HEK293 (cell line): ENCODE measurements at regions not wholly inside any gene's neighbourhood (a gene's known extent, or its start where the extent isn't known, plus 50 kb on each side); places are given as distances from the start of the nearest gene placed in this dataset.
A peak's percentile ranks its signal among the peaks of the same experiment; 100 is the strongest.
"Not testable (repeated sequence)": the region's sequence is repeated elsewhere in the genome, so short reads cannot be mapped to it uniquely, and the experiment has no call there.

Experiments
- CTCF ChIA-PET: fragments of 350-600 bp; formaldehyde crosslinking; extraction: SDS; loops from one replicate; lab custom pipeline; 2021; ENCODE audit warnings: antibody characterized with exemption; lab: Yijun Ruan, JAX
- POLR2A ChIA-PET: fragments of 300-600 bp; formaldehyde crosslinking; extraction: SDS; loops from one replicate; lab custom pipeline; 2020; ENCODE audit warnings: antibody characterized with exemption, inconsistent platforms; lab: Yijun Ruan, JAX
- H3K27ac ChIP-seq: fragments of 200-500 bp; sonication (Bioruptor generic); 2 replicates; pipeline ENCODE4 v1.5.1; 2014; ENCODE audit warnings: low read depth, low read length, control low read depth, inconsistent platforms; ENCODE audit errors: extremely low read depth
- H3K36me3 ChIP-seq, 2 experiments: fragments of 200-500 bp in 1 of 2; sonication (Bioruptor generic) in 1 of 2; 1 replicate in 1 of 2; 2 replicates in 1 of 2; pipeline ENCODE4 v1.5.1; 2014 to 2017; ENCODE audit warnings: inconsistent platforms in 2 of 2, low read length in 2 of 2; ENCODE audit not compliant: control insufficient read depth in 2 of 2, insufficient read depth in 1 of 2
- H3K4me1 ChIP-seq: fragments of 200-500 bp; sonication (Bioruptor generic); 2 replicates; pipeline ENCODE4 v1.5.1; 2014; ENCODE audit warnings: mild to moderate bottlenecking, low read length, inconsistent platforms; ENCODE audit not compliant: control insufficient read depth, insufficient read depth
- H3K4me3 ChIP-seq: 2 replicates; pipeline ENCODE4 v1.5.1; 2011; ENCODE audit warnings: low read depth, mild to moderate bottlenecking, control low read depth, low read length, moderate library complexity
- H3K9me3 ChIP-seq: fragments of 200-500 bp; sonication (Bioruptor generic); 2 replicates; pipeline ENCODE4 v1.5.1; 2014; ENCODE audit warnings: low read depth, low read length, inconsistent platforms; ENCODE audit not compliant: control insufficient read depth, insufficient read depth
- EGR2 ChIP-seq: fragments of 450-650 bp; formaldehyde crosslinking; IDR thresholded peaks from 2 replicates; pipeline ENCODE4 v1.5.1; 2016; ENCODE audit warnings: low read depth, missing biosample characterization, missing genetic modification characterization
- HOXA7 ChIP-seq: sonication (generic); formaldehyde crosslinking; IDR thresholded peaks from 2 replicates; pipeline ENCODE4 v1.8.1; 2022; ENCODE audit warnings: missing genetic modification reagents, borderline replicate concordance
- ZFP37 ChIP-seq: fragments of 450-650 bp; formaldehyde crosslinking; IDR thresholded peaks from 2 replicates; pipeline ENCODE4 v1.5.1; 2016; ENCODE audit warnings: missing biosample characterization, missing genetic modification characterization
- ZNF146 ChIP-seq: fragments of 450-650 bp; formaldehyde crosslinking; IDR thresholded peaks from 2 replicates; pipeline ENCODE4 v1.5.1; 2016; ENCODE audit warnings: missing biosample characterization, missing genetic modification characterization
- ZNF148 ChIP-seq: fragments of 450-650 bp; formaldehyde crosslinking; IDR thresholded peaks from 2 replicates; pipeline ENCODE4 v1.5.0; 2017; ENCODE audit warnings: missing biosample characterization, missing genetic modification characterization, borderline replicate concordance
- ZNF157 ChIP-seq: fragments of 450-650 bp; formaldehyde crosslinking; IDR thresholded peaks from 2 replicates; pipeline ENCODE4 v1.5.1; 2016; ENCODE audit warnings: missing biosample characterization, missing genetic modification characterization
- ZNF202 ChIP-seq: fragments of 450-650 bp; formaldehyde crosslinking; IDR thresholded peaks from 2 replicates; pipeline ENCODE4 v1.5.1; 2016; ENCODE audit warnings: missing biosample characterization, missing genetic modification characterization, borderline replicate concordance
- ZNF341 ChIP-seq: fragments of 450-650 bp; formaldehyde crosslinking; IDR thresholded peaks from 2 replicates; pipeline ENCODE4; 2016; ENCODE audit warnings: low read depth, missing biosample characterization, missing genetic modification characterization
- ZNF394 ChIP-seq: fragments of 450-650 bp; formaldehyde crosslinking; IDR thresholded peaks from 2 replicates; pipeline ENCODE4 v1.5.1; 2016; ENCODE audit warnings: missing biosample characterization, missing genetic modification characterization, mild to moderate bottlenecking, moderate library complexity, borderline replicate concordance
- ZNF433 ChIP-seq: fragments of 450-650 bp; formaldehyde crosslinking; IDR thresholded peaks from 2 replicates; pipeline ENCODE4 v1.5.1; 2016; ENCODE audit warnings: missing biosample characterization, missing genetic modification characterization, low read depth
- ZNF473 ChIP-seq: fragments of 450-650 bp; formaldehyde crosslinking; IDR thresholded peaks from 2 replicates; pipeline ENCODE4 v1.5.1; 2017; ENCODE audit warnings: missing biosample characterization, missing genetic modification characterization
- ZNF561 ChIP-seq: fragments of 450-650 bp; IDR thresholded peaks from 2 replicates; pipeline ENCODE4 v1.5.1; 2018; ENCODE audit warnings: missing biosample characterization, missing genetic modification characterization, borderline replicate concordance
- ZNF623 ChIP-seq: fragments of 450-650 bp; formaldehyde crosslinking; IDR thresholded peaks from 2 replicates; pipeline ENCODE4 v1.5.1; 2016; ENCODE audit warnings: missing biosample characterization, missing genetic modification characterization
- ZNF624 ChIP-seq: fragments of 450-650 bp; formaldehyde crosslinking; IDR thresholded peaks from 2 replicates; pipeline ENCODE4 v1.5.1; 2017; ENCODE audit warnings: missing biosample characterization, missing genetic modification characterization
- ZNF654 ChIP-seq: fragments of 450-650 bp; formaldehyde crosslinking; IDR thresholded peaks from 2 replicates; pipeline ENCODE4 v1.5.1; 2016; ENCODE audit warnings: low read depth, missing biosample characterization, missing genetic modification characterization

GRCh38 chr5:157942595-157942994, 83.7 kb upstream of the CLINT1 start:
- TF ChIP-seq ZNF473 (no peak), ZNF394 (tag by site-specific recombination) (no peak), ZNF623 (tag by site-specific recombination) (no peak), ZFP37 (no peak), ZNF157 (tag by site-specific recombination) (no peak), ZNF341 (tag by site-specific recombination) (no peak), HOXA7 (CRISPR knock-in tag) (no peak), ZNF624 (tag by site-specific recombination) (no peak), ZNF148 (no peak), EGR2 (tag by site-specific recombination) (no peak), ZNF561 (tag by site-specific recombination) (no peak)
- Histone ChIP-seq H3K4me1 (no peaks in the 10 kb centered on the region; the same call in 1 of the 2 replicates), H3K27ac (no peak overlapping the region), H3K9me3 (no peaks in the 10 kb centered on the region), H3K4me3 (no peak overlapping the region), H3K36me3 (no peaks in the 10 kb centered on the region)
- ChIA-PET POLR2A (no interaction called here), CTCF (interaction anchor here (0.7 kb wide), 1 partner anchor 24 kb away, joined by 3 read pairs; no protein-coding TSS in a partner anchor)

- ChIA-PET POLR2A (no interaction called here), CTCF (no interaction called here)
- Histone ChIP-seq H3K36me3 (no peaks in the 10 kb centered on the region), H3K4me1 (no peaks in the 10 kb centered on the region), H3K9me3 (no peaks in the 10 kb centered on the region), H3K4me3 (no peak overlapping the region), H3K27ac (no peak overlapping the region)
- TF ChIP-seq ZNF433 (tag by site-specific recombination) (no peak), ZNF202 (tag by site-specific recombination) (no peak), ZNF654 (tag by site-specific recombination) (no peak)
Measured at GRCh38 chr5:157941616-157942015, 82.7 kb upstream of the CLINT1 start.

- H3K27ac ChIP-seq, H3K4me3 ChIP-seq, H3K9me3 ChIP-seq, POLR2A ChIA-PET, H3K4me1 ChIP-seq, H3K36me3 ChIP-seq: not testable (repeated sequence)
- CTCF ChIA-PET: interaction anchor here (0.9 to 2.4 kb wide), 2 partner anchors 11 to 18 kb away, joined by 4 to 12 read pairs; no protein-coding TSS in a partner anchor
Measured at GRCh38 chr5:157938101-157938500, 79.2 kb upstream of the CLINT1 start.

- CTCF ChIA-PET: interaction anchor here (0.9 to 2.4 kb wide), 2 partner anchors 12 to 17 kb away, joined by 4 to 12 read pairs; no protein-coding TSS in a partner anchor
- H3K4me3 ChIP-seq, H3K4me1 ChIP-seq, POLR2A ChIA-PET, H3K27ac ChIP-seq, H3K36me3 ChIP-seq, H3K9me3 ChIP-seq: not testable (repeated sequence)
- TF ChIP-seq ZNF146 (tag by site-specific recombination): peak; percentile 86
Measured at GRCh38 chr5:157936776-157937501, 78.0 kb upstream of the CLINT1 start.
